Hindlimb muscle (tissue), 1 donor: ENCODE measurements at regions not wholly inside any gene's neighbourhood (a gene's known extent, or its start where the extent isn't known, plus 50 kb on each side); places are given as distances from the start of the nearest gene placed in this dataset.
"Not testable (repeated sequence)": the region's sequence is repeated elsewhere in the genome, so short reads cannot be mapped to it uniquely, and the experiment has no call there.

ENCODE experiments used
- DNase-seq: peaks from one replicate; pipeline ENCODE4 v3.0.0-alpha.2; 2013

GRCh38 chr5:134471858-134472449 is 53.5 kb upstream of the JADE2 start:
- not testable (repeated sequence) for DNase-seq

GRCh38 chr5:134468921-134469400 is 56.5 kb upstream of the JADE2 start:
- DNase-seq, result no peak

- no peak for DNase-seq
Measured at GRCh38 chr5:134467231-134467630, 55.5 kb upstream of the CDKN2AIPNL start.

- DNase-seq, result peak; percentile 43
Measured at GRCh38 chr5:134466241-134467069, 54.8 kb upstream of the CDKN2AIPNL start.

GRCh38 chr5:134465816-134466240 is 54.1 kb upstream of the CDKN2AIPNL start:
- DNase-seq, result peak; percentile 60

- DNase-seq, result no peak
Measured at GRCh38 chr5:134464988-134465815, 53.5 kb upstream of the CDKN2AIPNL start.

GRCh38 chr5:134463991-134464760 is 52.5 kb upstream of the CDKN2AIPNL start:
- DNase-seq, result no peak

- DNase-seq, result no peak
Measured at GRCh38 chr5:134463176-134463720, 51.6 kb upstream of the CDKN2AIPNL start.

- DNase-seq, result no peak
Measured at GRCh38 chr5:134462761-134463160, 51.1 kb upstream of the CDKN2AIPNL start.

GRCh38 chr5:134462047-134462575 is 50.4 kb upstream of the CDKN2AIPNL start:
- DNase-seq, result no peak
